RWPE1 (cell line): ENCODE measurements at regions not wholly inside any gene's neighbourhood (a gene's known extent, or its start where the extent isn't known, plus 50 kb on each side); places are given as distances from the start of the nearest gene placed in this dataset.
"Not testable (repeated sequence)": the region's sequence is repeated elsewhere in the genome, so short reads cannot be mapped to it uniquely, and the experiment has no call there.

Experiments used
- CTCF ChIA-PET: fragments of 350-600 bp; sonication (Branson Sonifier 250); formaldehyde crosslinking; extraction: SDS; loops from one replicate; lab custom pipeline; 2021; lab: Yijun Ruan, JAX
- POLR2A ChIA-PET: fragments of 400-600 bp; formaldehyde crosslinking; extraction: SDS; loops from one replicate; lab custom pipeline; 2020; ENCODE audit warnings: antibody characterized with exemption; ENCODE audit not compliant: low non-redundant PET; lab: Yijun Ruan, JAX
- DNase-seq: peaks from one replicate; pipeline ENCODE4 v3.0.0; 2012; ENCODE audit warnings: low spot score
- H3K27ac ChIP-seq: fragments of 450-650 bp; 2 replicates; pipeline ENCODE4 v1.5.1; 2017
- TF ChIP-seq, protein P1 (sequence below): fragments of 450-650 bp; conservative IDR thresholded peaks from 2 replicates; pipeline ENCODE4 v1.5.1; 2017; ENCODE audit warnings: low read depth, mild to moderate bottlenecking

GRCh38 chr15:25250906-25251622, 187.8 kb downstream of the UBE3A start:
- CTCF ChIA-PET: no interaction called here
- no peak overlapping the region for H3K27ac ChIP-seq
- POLR2A ChIA-PET: no interaction called here
- TF ChIP-seq, protein P1, sequence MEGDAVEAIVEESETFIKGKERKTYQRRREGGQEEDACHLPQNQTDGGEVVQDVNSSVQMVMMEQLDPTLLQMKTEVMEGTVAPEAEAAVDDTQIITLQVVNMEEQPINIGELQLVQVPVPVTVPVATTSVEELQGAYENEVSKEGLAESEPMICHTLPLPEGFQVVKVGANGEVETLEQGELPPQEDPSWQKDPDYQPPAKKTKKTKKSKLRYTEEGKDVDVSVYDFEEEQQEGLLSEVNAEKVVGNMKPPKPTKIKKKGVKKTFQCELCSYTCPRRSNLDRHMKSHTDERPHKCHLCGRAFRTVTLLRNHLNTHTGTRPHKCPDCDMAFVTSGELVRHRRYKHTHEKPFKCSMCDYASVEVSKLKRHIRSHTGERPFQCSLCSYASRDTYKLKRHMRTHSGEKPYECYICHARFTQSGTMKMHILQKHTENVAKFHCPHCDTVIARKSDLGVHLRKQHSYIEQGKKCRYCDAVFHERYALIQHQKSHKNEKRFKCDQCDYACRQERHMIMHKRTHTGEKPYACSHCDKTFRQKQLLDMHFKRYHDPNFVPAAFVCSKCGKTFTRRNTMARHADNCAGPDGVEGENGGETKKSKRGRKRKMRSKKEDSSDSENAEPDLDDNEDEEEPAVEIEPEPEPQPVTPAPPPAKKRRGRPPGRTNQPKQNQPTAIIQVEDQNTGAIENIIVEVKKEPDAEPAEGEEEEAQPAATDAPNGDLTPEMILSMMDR: no peak
- DNase-seq: no peak

DNA sequence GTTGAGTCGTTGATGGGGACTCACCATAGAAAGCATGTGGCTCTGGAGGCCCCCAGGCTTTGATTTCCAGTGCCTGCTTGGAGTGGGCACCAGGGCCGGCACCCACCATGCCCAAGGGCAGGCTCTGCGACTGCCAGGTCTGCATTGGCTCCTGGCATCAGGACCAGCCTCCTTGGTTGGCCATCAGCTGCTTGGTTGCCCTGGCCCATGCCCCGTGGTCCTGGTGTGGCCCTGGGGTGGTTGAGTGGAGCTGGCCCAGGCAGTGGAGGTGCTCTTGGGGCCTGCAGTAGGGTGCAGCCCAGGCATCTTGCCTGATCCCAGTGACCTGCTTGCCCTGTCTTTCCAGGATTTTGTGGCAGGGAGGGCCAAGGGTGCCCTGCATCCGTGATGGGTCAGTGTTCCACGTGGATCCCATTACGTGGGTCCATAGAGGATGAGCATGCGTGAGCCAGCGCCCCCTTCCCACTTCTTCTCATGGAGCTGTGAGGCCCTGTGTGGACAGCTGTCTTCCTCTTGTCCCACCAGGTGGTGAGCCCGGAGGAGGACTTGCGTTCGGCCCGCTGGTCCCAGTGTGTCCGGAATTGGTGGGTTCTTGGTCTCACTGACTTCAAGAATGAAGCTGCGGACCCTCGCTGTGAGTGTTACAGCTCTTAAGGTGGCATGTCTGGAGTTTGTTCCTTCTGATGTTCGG, 187.0 kb downstream of the UBE3A start:
- DNase-seq: no peak
- ChIA-PET CTCF (no interaction called here), POLR2A (no interaction called here)
- no peak overlapping the region for H3K27ac ChIP-seq
- TF ChIP-seq, protein P1: no peak

DNA sequence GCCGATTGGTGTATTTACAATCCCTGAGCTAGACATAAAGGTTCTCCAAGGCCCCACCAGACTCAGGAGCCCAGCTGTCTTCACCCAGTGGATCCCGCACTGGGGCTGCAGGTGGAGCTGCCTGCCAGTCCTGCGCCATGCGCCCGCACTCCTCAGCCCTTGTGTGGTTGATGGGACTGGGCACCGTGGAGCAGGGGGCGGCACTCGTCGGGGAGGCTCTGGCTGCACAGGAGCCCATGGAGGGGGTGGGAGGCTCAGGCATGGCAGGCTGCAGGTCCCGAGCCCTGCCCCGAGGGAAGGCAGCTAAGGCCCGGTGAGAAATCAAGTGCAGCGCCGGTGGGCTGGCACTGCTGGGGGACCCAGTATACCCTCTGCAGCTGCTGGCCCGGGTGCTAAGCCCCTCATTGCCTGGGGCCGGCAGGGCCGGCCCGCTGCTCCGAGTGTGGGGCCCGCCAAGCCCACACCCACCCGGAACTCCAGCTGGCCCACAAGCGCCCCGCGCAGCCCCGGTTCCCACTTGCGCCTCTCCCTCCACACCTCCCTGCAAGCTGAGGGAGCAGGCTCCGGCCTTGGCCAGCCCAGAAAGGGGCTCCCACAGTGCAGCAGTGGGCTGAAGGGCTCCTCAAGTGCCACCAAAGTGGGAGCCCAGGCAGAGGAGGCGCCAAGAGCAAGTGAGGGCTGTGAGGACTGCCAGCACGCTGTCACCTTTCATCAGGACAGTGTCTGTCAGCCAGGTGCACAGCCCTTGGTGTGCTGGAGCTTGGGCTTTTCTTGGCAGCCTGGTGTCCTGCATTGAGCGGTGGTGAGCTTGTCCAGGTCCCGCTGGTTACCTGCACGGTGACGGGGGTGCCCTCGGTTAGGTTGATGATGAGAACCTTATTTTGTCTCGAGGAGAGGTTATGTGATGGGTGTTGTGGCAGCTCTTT, 185.5 kb downstream of the UBE3A start:
- CTCF ChIA-PET: interaction anchor here (0.6 kb wide), 1 partner anchor 168 kb away, joined by 3 read pairs; no protein-coding TSS in a partner anchor
- POLR2A ChIA-PET, H3K27ac ChIP-seq, DNase-seq: not testable (repeated sequence)

- TF ChIP-seq, protein P1: no peak
- ChIA-PET POLR2A (no interaction called here), CTCF (no interaction called here)
- H3K27ac ChIP-seq: no peak overlapping the region
- no peak for DNase-seq
Observed at GRCh38 chr15:25268166-25268565, 170.7 kb downstream of the UBE3A start.
